ENCODE measurements at regions not wholly inside any gene's neighbourhood (a gene's known extent, or its start where the extent isn't known, plus 50 kb on each side); places are given as distances from the start of the nearest gene placed in this dataset.

- TF ChIP-seq CTCF (conservative IDR thresholded peaks at IDR 0.05) = no peak
- TF ChIP-seq EZH2 (IDR thresholded peaks at IDR 0.05; ENCODE audit: low read depth) = no peak
These were observed 596.9 kb downstream of the TRHDE start for GRCh38 chr12:72869024-72869423.
